Keratinocyte (primary cell): ENCODE measurements at regions not wholly inside any gene's neighbourhood (a gene's known extent, or its start where the extent isn't known, plus 50 kb on each side); places are given as distances from the start of the nearest gene placed in this dataset.

Experiments
- CTCF ChIP-seq, 3 experiments: IDR thresholded peaks in 1 of 3; conservative IDR thresholded peaks in 1 of 3; optimal IDR thresholded peaks in 1 of 3; 2 replicates in 2 of 3; 3 replicates in 1 of 3; pipeline versions ENCODE3 to v1.5.1; 2011; ENCODE audit warnings: low read length in 3 of 3, mild to moderate bottlenecking in 3 of 3, moderate library complexity in 2 of 3, control low read depth in 1 of 3, inconsistent platforms in 1 of 3; ENCODE audit not compliant: insufficient read depth in 2 of 3; ENCODE audit errors: extremely low read depth in 1 of 3
- EZH2 ChIP-seq: IDR thresholded peaks from one replicate; pipeline ENCODE4 v1.6.1; 2012; ENCODE audit warnings: inconsistent platforms, mild to moderate bottlenecking, low read length, moderate library complexity

- no peak for TF ChIP-seq CTCF (optimal IDR thresholded peaks at IDR 0.05 in 1 of 3, IDR thresholded peaks at IDR 0.05 in 1 of 3, conservative IDR thresholded peaks at IDR 0.05 in 1 of 3; ENCODE audit: extremely low read depth in 1 of 3, insufficient read depth in 2 of 3, low read length in 3 of 3)
- TF ChIP-seq EZH2 = no peak
These were observed 460.4 kb upstream of the MARCKS start for GRCh38 chr6:113396730-113397129.
